ENCODE measurements at regions not wholly inside any gene's neighbourhood (a gene's known extent, or its start where the extent isn't known, plus 50 kb on each side); places are given as distances from the start of the nearest gene placed in this dataset.
"Not testable (repeated sequence)": the region's sequence is repeated elsewhere in the genome, so short reads cannot be mapped to it uniquely, and the experiment has no call there.

- DNase-seq (ENCODE audit: low read depth in 2 of 2) = not testable (repeated sequence)
Observed at GRCh38 chr14:105734241-105734640, 207.9 kb downstream of the TMEM121 start.

- DNase-seq (ENCODE audit: low read depth in 2 of 2) = not testable (repeated sequence)
Observed at GRCh38 chr14:105736331-105736730, 209.9 kb downstream of the TMEM121 start.

- no peak for DNase-seq (ENCODE audit: low read depth in 2 of 2)
Observed at GRCh38 chr14:105737504-105738246, 211.3 kb downstream of the TMEM121 start.

- no peak for DNase-seq (ENCODE audit: low read depth in 2 of 2)
Observed at GRCh38 chr14:105738638-105739037, 212.3 kb downstream of the TMEM121 start.

- no peak for DNase-seq (ENCODE audit: low read depth in 2 of 2)
Observed at GRCh38 chr14:105739331-105740102, 213.1 kb downstream of the TMEM121 start.

GRCh38 chr14:105740272-105740671, 213.9 kb downstream of the TMEM121 start:
- not testable (repeated sequence) for DNase-seq (ENCODE audit: low read depth in 2 of 2)

GRCh38 chr14:105740961-105741360, 214.6 kb downstream of the TMEM121 start:
- not testable (repeated sequence) for DNase-seq (ENCODE audit: low read depth in 2 of 2)

- DNase-seq (ENCODE audit: low read depth in 2 of 2) = not testable (repeated sequence)
Observed at GRCh38 chr14:105741707-105742530, 215.5 kb downstream of the TMEM121 start.

GRCh38 chr14:105742531-105742848, 216.1 kb downstream of the TMEM121 start:
- no peak for DNase-seq (ENCODE audit: low read depth in 2 of 2)

- DNase-seq (ENCODE audit: low read depth in 2 of 2) = not testable (repeated sequence)
Observed at GRCh38 chr14:105742904-105743701, 216.7 kb downstream of the TMEM121 start.

- not testable (repeated sequence) for DNase-seq (ENCODE audit: low read depth in 2 of 2)
Observed at GRCh38 chr14:105744213-105744787, 217.9 kb downstream of the TMEM121 start.

GRCh38 chr14:105745433-105746123, 219.2 kb downstream of the TMEM121 start:
- no peak for DNase-seq (ENCODE audit: low read depth in 2 of 2)

GRCh38 chr14:105746124-105746514, 219.7 kb downstream of the TMEM121 start:
- DNase-seq (ENCODE audit: low read depth in 2 of 2) = no peak

- not testable (repeated sequence) for DNase-seq (ENCODE audit: low read depth in 2 of 2)
Observed at GRCh38 chr14:105746800-105747502, 220.6 kb downstream of the TMEM121 start.

- DNase-seq (ENCODE audit: low read depth in 2 of 2) = not testable (repeated sequence)
Observed at GRCh38 chr14:105747503-105748203, 221.3 kb downstream of the TMEM121 start.

- DNase-seq (ENCODE audit: low read depth in 2 of 2) = no peak
Observed at GRCh38 chr14:105748204-105748578, 221.8 kb downstream of the TMEM121 start.

- not testable (repeated sequence) for DNase-seq (ENCODE audit: low read depth in 2 of 2)
Observed at GRCh38 chr14:105748710-105749109, 222.3 kb downstream of the TMEM121 start.

GRCh38 chr14:105749870-105750541, 223.6 kb downstream of the TMEM121 start:
- DNase-seq (ENCODE audit: low read depth in 2 of 2) = not testable (repeated sequence)
